Thoracic aorta (tissue), 2 donors: ENCODE measurements at regions not wholly inside any gene's neighbourhood (a gene's known extent, or its start where the extent isn't known, plus 50 kb on each side); places are given as distances from the start of the nearest gene placed in this dataset.

ENCODE experiments used
- ATAC-seq: fragments of 150-250 bp; one replicate; pipeline ENCODE4 v1.8.0; 2017; ENCODE audit warnings: low read depth; ENCODE audit not compliant: insufficient number of reproducible peaks, low FRiP score
- DNase-seq: peaks from one replicate; pipeline ENCODE4 v3.0.0-alpha.2; 2020; ENCODE audit warnings: low spot score
- H3K27ac ChIP-seq, 2 donors: fragments of 200-600 bp; sonication (generic); 1 replicate in 1 of 2; 2 replicates in 1 of 2; pipeline ENCODE4 v1.5.1; 2016; ENCODE audit warnings: mild to moderate bottlenecking in 2 of 2, moderate library complexity in 2 of 2
- H3K27me3 ChIP-seq: fragments of 200-600 bp; sonication (generic); replicated peaks from 2 replicates; pipeline ENCODE4 v1.6.0; 2016; ENCODE audit warnings: mild to moderate bottlenecking; ENCODE audit not compliant: insufficient read depth
- H3K36me3 ChIP-seq: fragments of 200-600 bp; sonication (generic); one replicate; pipeline ENCODE4 v1.5.1; 2016
- H3K4me1 ChIP-seq, 2 donors: fragments of 200-600 bp; sonication (generic); 1 replicate in 1 of 2; 2 replicates in 1 of 2; pipeline versions ENCODE4 v1.5.1 to v1.6.0; 2016; ENCODE audit warnings: low read depth in 2 of 2, mild to moderate bottlenecking in 1 of 2; ENCODE audit not compliant: control insufficient read depth in 1 of 2
- H3K4me3 ChIP-seq: fragments of 200-600 bp; sonication (generic); 2 replicates; pipeline ENCODE4 v1.5.1; 2016; ENCODE audit warnings: mild to moderate bottlenecking
- H3K9me3 ChIP-seq: fragments of 200-600 bp; sonication (generic); 2 replicates; pipeline ENCODE4 v1.5.1; 2016
- TF ChIP-seq, protein P1 (sequence below): fragments of 200-600 bp; sonication (generic); IDR thresholded peaks from one replicate; pipeline ENCODE4 v1.5.1; 2019; ENCODE audit warnings: antibody characterized with exemption

GRCh38 chr2:225788571-225789094, 389.1 kb downstream of the NYAP2 start:
- no peak overlapping the region for H3K27ac ChIP-seq

DNA sequence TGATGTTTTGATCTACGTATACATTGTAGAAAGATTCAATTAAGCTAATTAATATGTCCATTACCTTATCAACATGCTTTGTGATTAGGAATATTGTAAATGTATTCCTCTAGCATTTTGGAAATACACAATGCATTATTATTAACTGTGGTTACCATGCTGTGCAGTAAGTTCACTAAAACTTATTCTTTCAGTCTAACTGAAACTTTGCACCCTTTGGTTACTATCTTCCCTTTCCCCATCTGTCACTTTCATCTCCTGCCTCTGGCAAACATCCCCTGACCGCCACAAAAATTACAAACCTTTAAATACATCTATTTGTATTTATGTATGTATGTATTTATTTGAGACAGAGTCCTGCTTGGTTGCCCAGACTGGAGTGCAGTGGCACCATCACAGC, 388.0 kb downstream of the NYAP2 start:
- TF ChIP-seq, protein P1, sequence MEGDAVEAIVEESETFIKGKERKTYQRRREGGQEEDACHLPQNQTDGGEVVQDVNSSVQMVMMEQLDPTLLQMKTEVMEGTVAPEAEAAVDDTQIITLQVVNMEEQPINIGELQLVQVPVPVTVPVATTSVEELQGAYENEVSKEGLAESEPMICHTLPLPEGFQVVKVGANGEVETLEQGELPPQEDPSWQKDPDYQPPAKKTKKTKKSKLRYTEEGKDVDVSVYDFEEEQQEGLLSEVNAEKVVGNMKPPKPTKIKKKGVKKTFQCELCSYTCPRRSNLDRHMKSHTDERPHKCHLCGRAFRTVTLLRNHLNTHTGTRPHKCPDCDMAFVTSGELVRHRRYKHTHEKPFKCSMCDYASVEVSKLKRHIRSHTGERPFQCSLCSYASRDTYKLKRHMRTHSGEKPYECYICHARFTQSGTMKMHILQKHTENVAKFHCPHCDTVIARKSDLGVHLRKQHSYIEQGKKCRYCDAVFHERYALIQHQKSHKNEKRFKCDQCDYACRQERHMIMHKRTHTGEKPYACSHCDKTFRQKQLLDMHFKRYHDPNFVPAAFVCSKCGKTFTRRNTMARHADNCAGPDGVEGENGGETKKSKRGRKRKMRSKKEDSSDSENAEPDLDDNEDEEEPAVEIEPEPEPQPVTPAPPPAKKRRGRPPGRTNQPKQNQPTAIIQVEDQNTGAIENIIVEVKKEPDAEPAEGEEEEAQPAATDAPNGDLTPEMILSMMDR: no peak
- H3K4me1 ChIP-seq: no peaks in the 10 kb centered on the region
- H3K36me3 ChIP-seq: no peaks in the 10 kb centered on the region
- ATAC-seq (no peak), DNase-seq (no peak)
- H3K9me3 ChIP-seq: no peaks in the 10 kb centered on the region
- no peak overlapping the region for H3K4me3 ChIP-seq
- no peak overlapping the region for H3K27ac ChIP-seq
- H3K27me3 ChIP-seq: no peaks in the 10 kb centered on the region

More at GRCh38 chr2:225788571-225789094, 389.1 kb downstream of the NYAP2 start:
- no peaks in the 10 kb centered on the region for H3K9me3 ChIP-seq
- H3K27me3 ChIP-seq: no peaks in the 10 kb centered on the region
- ATAC-seq (no peak), DNase-seq (no peak)
- TF ChIP-seq, protein P1: no peak
- no peaks in the 10 kb centered on the region for H3K4me1 ChIP-seq
- no peaks in the 10 kb centered on the region for H3K36me3 ChIP-seq
- no peak overlapping the region for H3K4me3 ChIP-seq

DNA sequence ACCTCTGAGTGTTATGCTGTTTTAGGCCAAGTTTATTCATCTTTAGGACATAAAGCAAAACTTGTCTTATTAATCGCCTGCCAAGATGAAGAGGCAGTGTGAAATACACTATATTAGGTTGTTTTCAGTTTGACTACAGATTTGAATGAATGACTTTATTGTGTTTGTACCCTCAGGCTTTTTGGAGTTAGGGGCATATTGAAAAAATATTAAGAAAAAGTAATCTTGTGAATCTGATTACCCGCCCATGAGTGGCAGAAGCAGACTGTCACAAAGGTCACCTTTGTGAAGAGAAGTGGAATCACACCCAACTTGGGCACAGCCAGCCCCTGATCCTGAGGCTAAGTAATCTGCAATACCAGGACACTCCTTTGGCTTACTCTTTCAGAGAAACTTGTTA, 382.5 kb downstream of the NYAP2 start:
- no peak for DNase-seq
- TF ChIP-seq, protein P1: no peak
- Histone ChIP-seq H3K4me3 (no peak overlapping the region), H3K36me3 (no peaks in the 10 kb centered on the region), H3K27ac (no peak overlapping the region), H3K4me1 (no peaks in the 10 kb centered on the region), H3K9me3 (no peaks in the 10 kb centered on the region), H3K27me3 (no peaks in the 10 kb centered on the region)
- no peak for ATAC-seq

GRCh38 chr2:225781145-225781544, 381.6 kb downstream of the NYAP2 start:
- DNase-seq (no peak), ATAC-seq (no peak)
- Histone ChIP-seq H3K27ac (no peak overlapping the region), H3K9me3 (no peaks in the 10 kb centered on the region), H3K36me3 (no peaks in the 10 kb centered on the region), H3K4me3 (no peak overlapping the region), H3K27me3 (no peaks in the 10 kb centered on the region), H3K4me1 (no peaks in the 10 kb centered on the region)
- TF ChIP-seq, protein P1: no peak

DNA sequence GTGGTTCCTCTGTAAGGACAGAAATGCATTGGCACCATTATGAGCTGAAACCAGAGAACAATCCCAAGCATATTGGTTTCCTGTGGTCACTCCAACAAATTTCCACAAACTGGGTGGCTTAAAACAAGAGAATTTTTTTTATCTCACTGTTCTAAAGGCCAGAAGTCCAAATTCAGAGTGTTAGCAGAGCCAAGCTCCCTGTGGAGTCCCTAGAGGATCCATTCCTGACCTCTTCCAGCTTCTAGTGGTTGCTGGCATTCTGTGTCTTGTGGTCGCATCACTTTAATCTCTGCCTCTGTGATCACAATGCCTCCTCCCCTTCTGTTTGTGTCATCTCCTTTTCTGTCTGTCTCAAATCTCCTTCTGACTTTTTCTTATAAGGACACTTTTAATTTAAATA, 380.3 kb downstream of the NYAP2 start:
- no peaks in the 10 kb centered on the region for H3K4me1 ChIP-seq
- H3K4me3 ChIP-seq: no peak overlapping the region
- no peak overlapping the region for H3K27ac ChIP-seq
- H3K9me3 ChIP-seq: no peaks in the 10 kb centered on the region
- TF ChIP-seq, protein P1: no peak
- H3K27me3 ChIP-seq: no peaks in the 10 kb centered on the region
- DNase-seq (no peak), ATAC-seq (no peak)
- no peaks in the 10 kb centered on the region for H3K36me3 ChIP-seq
